ENCODE measurements at regions not wholly inside any gene's neighbourhood (a gene's known extent, or its start where the extent isn't known, plus 50 kb on each side); places are given as distances from the start of the nearest gene placed in this dataset.

DNA sequence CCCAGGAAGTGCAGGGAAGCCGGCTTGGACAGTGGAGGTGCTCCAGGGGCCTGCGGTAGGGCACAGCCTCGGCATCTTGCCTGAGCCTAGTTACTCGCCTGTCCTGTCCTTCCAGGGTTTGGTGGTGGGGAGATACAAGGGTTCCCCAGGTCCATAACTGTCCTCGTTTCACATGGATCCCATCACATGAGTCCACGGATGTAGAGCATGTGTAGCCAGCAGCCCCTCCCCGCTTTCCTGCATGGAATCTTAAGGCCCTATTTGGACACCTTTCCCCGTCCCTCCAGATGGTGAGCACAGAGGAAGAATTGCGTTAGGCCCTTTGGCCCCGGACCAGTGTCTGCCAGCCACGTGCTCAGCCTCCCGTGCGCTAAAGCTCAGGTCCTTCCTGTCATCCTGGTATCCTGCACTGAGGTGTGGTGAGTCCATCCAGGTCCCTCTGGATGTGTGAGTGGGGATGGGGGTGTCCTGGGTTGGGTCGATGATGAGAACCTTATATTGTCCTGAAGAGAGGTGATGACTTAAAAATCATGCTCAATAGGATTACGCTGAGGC lies 230.4 kb downstream of the SNRPN start:
- Histone ChIP-seq H3K27ac (no peak overlapping the region), H3K4me3 (no peak overlapping the region), H3K27me3 (no peaks in the 10 kb centered on the region), H3K9me3 (peaks cover 0 to 100% (median 0%) of the 10 kb centered on the region in 4 donors), H3K4me1 (no peaks in the 10 kb centered on the region), H3K36me3 (no peaks in the 10 kb centered on the region)
- TF ChIP-seq EP300 (IDR thresholded peaks at IDR 0.05) (no peak), POLR2A (IDR thresholded peaks at IDR 0.05) (no peak)
- TF ChIP-seq, protein P1, sequence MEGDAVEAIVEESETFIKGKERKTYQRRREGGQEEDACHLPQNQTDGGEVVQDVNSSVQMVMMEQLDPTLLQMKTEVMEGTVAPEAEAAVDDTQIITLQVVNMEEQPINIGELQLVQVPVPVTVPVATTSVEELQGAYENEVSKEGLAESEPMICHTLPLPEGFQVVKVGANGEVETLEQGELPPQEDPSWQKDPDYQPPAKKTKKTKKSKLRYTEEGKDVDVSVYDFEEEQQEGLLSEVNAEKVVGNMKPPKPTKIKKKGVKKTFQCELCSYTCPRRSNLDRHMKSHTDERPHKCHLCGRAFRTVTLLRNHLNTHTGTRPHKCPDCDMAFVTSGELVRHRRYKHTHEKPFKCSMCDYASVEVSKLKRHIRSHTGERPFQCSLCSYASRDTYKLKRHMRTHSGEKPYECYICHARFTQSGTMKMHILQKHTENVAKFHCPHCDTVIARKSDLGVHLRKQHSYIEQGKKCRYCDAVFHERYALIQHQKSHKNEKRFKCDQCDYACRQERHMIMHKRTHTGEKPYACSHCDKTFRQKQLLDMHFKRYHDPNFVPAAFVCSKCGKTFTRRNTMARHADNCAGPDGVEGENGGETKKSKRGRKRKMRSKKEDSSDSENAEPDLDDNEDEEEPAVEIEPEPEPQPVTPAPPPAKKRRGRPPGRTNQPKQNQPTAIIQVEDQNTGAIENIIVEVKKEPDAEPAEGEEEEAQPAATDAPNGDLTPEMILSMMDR (IDR thresholded peaks at IDR 0.05) = no peak
- no peak for DNase-seq (ENCODE audit: low spot score in 2 of 2)
- 89% methylated on average over 7 to 15 of the region's 15 CpGs for WGBS, 2 donors

GRCh38 chr15:25185791-25186190 lies 231.0 kb downstream of the SNRPN start:
- Histone ChIP-seq H3K27ac (no peak overlapping the region), H3K9me3 (peaks cover 0 to 100% (median 0%) of the 10 kb centered on the region in 4 donors), H3K4me3 (no peak overlapping the region), H3K4me1 (no peaks in the 10 kb centered on the region), H3K27me3 (no peaks in the 10 kb centered on the region), H3K36me3 (no peaks in the 10 kb centered on the region)
- 81 to 95% methylated on average over 6 of the region's 6 CpGs for WGBS, 2 donors
- TF ChIP-seq, protein P1 (IDR thresholded peaks at IDR 0.05) = no peak
- TF ChIP-seq EP300 (IDR thresholded peaks at IDR 0.05) (no peak), POLR2A (IDR thresholded peaks at IDR 0.05) (no peak)
- DNase-seq (ENCODE audit: low spot score in 2 of 2) = no peak

DNA sequence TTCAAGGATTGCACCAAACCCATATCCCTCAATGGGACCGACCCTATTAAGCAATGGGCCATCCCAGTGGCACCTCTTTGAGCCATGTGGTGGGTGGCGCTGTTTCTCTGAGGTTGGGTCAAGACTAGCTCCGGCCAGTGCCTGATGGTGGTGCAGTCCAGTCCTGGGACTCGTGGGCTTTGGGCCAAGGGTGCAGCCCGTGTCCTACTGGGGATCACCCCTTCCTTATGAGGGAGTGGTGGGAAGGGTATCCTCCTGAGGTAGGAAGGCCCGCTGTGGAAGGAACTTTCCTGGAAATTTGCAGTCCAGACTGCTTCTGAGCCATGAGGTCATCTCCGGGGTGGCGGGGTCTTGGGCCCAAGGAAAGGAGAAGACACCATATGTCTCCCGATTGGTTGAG lies 231.6 kb downstream of the SNRPN start:
- 88 to 90% methylated on average over 9 of the region's 9 CpGs for WGBS, 2 donors
- H3K27me3 ChIP-seq = no peaks in the 10 kb centered on the region
- DNase-seq (ENCODE audit: low spot score in 2 of 2) = no peak
- TF ChIP-seq POLR2A (IDR thresholded peaks at IDR 0.05) = no peak
- no peak for TF ChIP-seq EP300 (IDR thresholded peaks at IDR 0.05)
- TF ChIP-seq, protein P1 (IDR thresholded peaks at IDR 0.05) = no peak
- H3K36me3 ChIP-seq = no peaks in the 10 kb centered on the region
- no peak overlapping the region for H3K27ac ChIP-seq
- no peak overlapping the region for H3K4me3 ChIP-seq
- H3K9me3 ChIP-seq = peaks cover 0 to 100% (median 0%) of the 10 kb centered on the region in 4 donors
- H3K4me1 ChIP-seq = no peaks in the 10 kb centered on the region

- Histone ChIP-seq H3K4me3 (no peak overlapping the region), H3K27ac (no peak overlapping the region), H3K36me3 (no peaks in the 10 kb centered on the region), H3K9me3 (peaks cover 0 to 100% (median 0%) of the 10 kb centered on the region in 4 donors), H3K27me3 (no peaks in the 10 kb centered on the region), H3K4me1 (no peaks in the 10 kb centered on the region)
- no peak for DNase-seq (ENCODE audit: low spot score in 2 of 2)
- WGBS, 2 donors = 84 to 88% methylated on average over 14 of the region's 14 CpGs
- TF ChIP-seq POLR2A (IDR thresholded peaks at IDR 0.05) = no peak
- TF ChIP-seq, protein P1 (IDR thresholded peaks at IDR 0.05) = no peak
- TF ChIP-seq EP300 (IDR thresholded peaks at IDR 0.05) = no peak
These were observed 232.3 kb downstream of the SNRPN start for GRCh38 chr15:25186906-25187645.

- DNase-seq (ENCODE audit: low spot score in 2 of 2) = no peak
- TF ChIP-seq, protein P1 (IDR thresholded peaks at IDR 0.05) = no peak
- TF ChIP-seq POLR2A (IDR thresholded peaks at IDR 0.05) (no peak), EP300 (IDR thresholded peaks at IDR 0.05) (no peak)
- Histone ChIP-seq H3K27me3 (no peaks in the 10 kb centered on the region), H3K4me3 (no peak overlapping the region), H3K9me3 (peaks cover 0 to 100% (median 0%) of the 10 kb centered on the region in 4 donors), H3K36me3 (no peaks in the 10 kb centered on the region), H3K27ac (no peak overlapping the region), H3K4me1 (no peaks in the 10 kb centered on the region)
- WGBS, 2 donors = 61 to 86% methylated on average over 3 to 6 of the region's 7 CpGs
These were observed 233.3 kb downstream of the SNRPN start for GRCh38 chr15:25188051-25188450.

Measured in tibial nerve (tissue), 4 donors.